CD4-positive, CD25-positive, alpha-beta regulatory T cell (primary cell): ENCODE measurements at regions not wholly inside any gene's neighbourhood (a gene's known extent, or its start where the extent isn't known, plus 50 kb on each side); places are given as distances from the start of the nearest gene placed in this dataset.
"Not testable (repeated sequence)": the region's sequence is repeated elsewhere in the genome, so short reads cannot be mapped to it uniquely, and the experiment has no call there.

Experiments
- ATAC-seq, 2 donors: fragments of 150-1000 bp; cut with Tn5 transposase; one replicate each; pipeline ENCODE4 v1.10.0; 2021; ENCODE audit warnings: low read depth in 2 of 2, moderate number of reproducible peaks in 2 of 2, moderate library complexity in 1 of 2
- DNase-seq, 3 donors: peaks; one replicate each; pipeline versions ENCODE4 v3.0.0 to v3.0.0-alpha.2; 2012 to 2022; ENCODE audit warnings: mixed read lengths in 1 of 3
- H3K27ac ChIP-seq: one replicate; pipeline ENCODE4 v1.7.0; 2013; ENCODE audit warnings: mild to moderate bottlenecking, low read length; ENCODE audit not compliant: insufficient read depth, poor library complexity, severe bottlenecking
- H3K27me3 ChIP-seq: one replicate; pipeline ENCODE4 v1.7.0; 2013; ENCODE audit warnings: low read length; ENCODE audit not compliant: control insufficient read depth, insufficient read depth
- H3K36me3 ChIP-seq: one replicate; pipeline ENCODE4 v1.7.0; 2013; ENCODE audit warnings: mild to moderate bottlenecking, low read length, moderate library complexity; ENCODE audit not compliant: control insufficient read depth, insufficient read depth
- H3K4me1 ChIP-seq: 2 replicates; pipeline ENCODE4 v1.7.0; 2013; ENCODE audit warnings: mild to moderate bottlenecking, low read length; ENCODE audit not compliant: insufficient read depth, control insufficient read depth, poor library complexity, severe bottlenecking
- H3K4me3 ChIP-seq: one replicate; pipeline ENCODE4 v1.7.0; 2013; ENCODE audit warnings: low read depth, mild to moderate bottlenecking, low read length, moderate library complexity
- H3K9me3 ChIP-seq, 2 experiments: 1 replicate in 1 of 2; 2 replicates in 1 of 2; pipeline ENCODE4 v1.7.0; 2013; ENCODE audit warnings: low read length in 2 of 2, mild to moderate bottlenecking in 1 of 2, moderate library complexity in 1 of 2; ENCODE audit not compliant: control insufficient read depth in 2 of 2
- H3K27ac Mint-ChIP-seq, 3 donors: one replicate each; pipeline ENCODE4 v1.8.0; 2020 to 2022; ENCODE audit warnings: mild to moderate bottlenecking in 3 of 3, mixed read lengths in 3 of 3, moderate library complexity in 2 of 3
- H3K27me3 Mint-ChIP-seq: one replicate; pipeline ENCODE4 v1.8.0; 2022; ENCODE audit warnings: mild to moderate bottlenecking, mixed read lengths
- H3K36me3 Mint-ChIP-seq: one replicate; pipeline ENCODE4 v1.8.0; 2020; ENCODE audit warnings: mixed read lengths
- H3K4me1 Mint-ChIP-seq, 4 donors: one replicate each; pipeline ENCODE4 v1.8.0; 2020 to 2022; ENCODE audit warnings: mixed read lengths in 4 of 4, mild to moderate bottlenecking in 1 of 4
- H3K4me3 Mint-ChIP-seq, 4 donors: one replicate each; pipeline ENCODE4 v1.8.0; 2020 to 2022; ENCODE audit warnings: mild to moderate bottlenecking in 4 of 4, mixed read lengths in 4 of 4, moderate library complexity in 3 of 4
- H3K9me3 Mint-ChIP-seq, 7 donors: one replicate each; pipeline ENCODE4 v1.8.0; 2020 to 2022; ENCODE audit warnings: mixed read lengths in 7 of 7, mild to moderate bottlenecking in 3 of 7, moderate library complexity in 2 of 7

DNA sequence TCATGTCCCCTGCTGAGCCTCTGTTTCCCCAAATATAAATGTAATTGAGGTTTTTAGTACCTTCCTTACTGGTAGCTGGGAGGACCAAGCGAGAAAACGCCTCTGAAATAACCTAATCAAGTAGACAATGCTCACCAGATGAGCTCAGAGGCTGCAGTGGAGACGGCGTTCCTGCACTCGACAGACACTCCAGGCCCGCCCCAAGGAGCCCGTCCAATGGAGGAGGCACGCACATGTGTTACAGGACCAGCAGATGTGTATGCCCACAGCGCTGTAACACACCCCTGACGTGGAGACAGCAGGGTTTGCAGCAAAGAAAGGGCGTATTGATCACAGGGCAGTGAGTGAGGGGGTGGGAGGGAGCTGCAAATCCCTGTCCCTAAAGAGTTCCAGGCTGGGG, 120.8 kb upstream of the FOXD4L5 start:
- H3K9me3 Mint-ChIP-seq, result peaks cover 2 to 35% (median 5%) of the 10 kb centered on the region in 7 donors
- DNase-seq, H3K4me1 ChIP-seq, H3K27ac Mint-ChIP-seq, H3K36me3 ChIP-seq, H3K4me3 ChIP-seq, H3K27me3 Mint-ChIP-seq, H3K4me1 Mint-ChIP-seq, H3K4me3 Mint-ChIP-seq, H3K36me3 Mint-ChIP-seq, ATAC-seq, H3K27ac ChIP-seq, H3K27me3 ChIP-seq: not testable (repeated sequence)
- H3K9me3 ChIP-seq, result peaks cover 3 to 15% of the 10 kb centered on the region in 2 experiments

DNA sequence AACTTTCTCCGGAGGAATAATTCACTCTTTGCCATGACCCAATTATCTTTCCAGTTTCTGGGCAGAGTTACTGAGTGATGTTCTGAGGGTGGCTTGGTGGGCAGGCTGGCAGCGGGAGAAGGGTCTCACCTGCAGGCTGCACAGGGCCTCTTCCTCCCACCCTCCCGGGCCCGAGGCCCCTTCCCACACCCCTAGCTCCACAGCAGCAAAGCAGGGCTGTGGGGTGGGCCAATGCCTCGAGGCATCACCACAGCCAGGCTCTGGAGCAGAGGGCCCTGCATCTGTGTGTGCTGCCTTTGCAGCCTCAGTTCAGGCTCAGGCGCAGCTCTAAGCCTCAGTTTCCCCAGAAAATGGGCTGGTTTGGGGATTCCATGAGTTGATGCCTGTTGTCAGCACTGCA, 120.2 kb upstream of the FOXD4L5 start:
- Histone ChIP-seq H3K27ac (no peak overlapping the region), H3K36me3 (no peaks in the 10 kb centered on the region), H3K4me3 (no peak overlapping the region), H3K27me3 (no peaks in the 10 kb centered on the region), H3K4me1 (no peaks in the 10 kb centered on the region), H3K9me3 (peaks cover 3 to 15% of the 10 kb centered on the region in 2 experiments)
- DNase-seq (no peak), ATAC-seq (no peak)
- Mint-ChIP-seq H3K4me1 (no peaks in the 10 kb centered on the region), H3K27me3 (no peaks in the 10 kb centered on the region), H3K27ac (no peak overlapping the region), H3K9me3 (peaks cover 2 to 34% (median 5%) of the 10 kb centered on the region in 7 donors), H3K4me3 (no peak overlapping the region), H3K36me3 (no peaks in the 10 kb centered on the region)

DNA sequence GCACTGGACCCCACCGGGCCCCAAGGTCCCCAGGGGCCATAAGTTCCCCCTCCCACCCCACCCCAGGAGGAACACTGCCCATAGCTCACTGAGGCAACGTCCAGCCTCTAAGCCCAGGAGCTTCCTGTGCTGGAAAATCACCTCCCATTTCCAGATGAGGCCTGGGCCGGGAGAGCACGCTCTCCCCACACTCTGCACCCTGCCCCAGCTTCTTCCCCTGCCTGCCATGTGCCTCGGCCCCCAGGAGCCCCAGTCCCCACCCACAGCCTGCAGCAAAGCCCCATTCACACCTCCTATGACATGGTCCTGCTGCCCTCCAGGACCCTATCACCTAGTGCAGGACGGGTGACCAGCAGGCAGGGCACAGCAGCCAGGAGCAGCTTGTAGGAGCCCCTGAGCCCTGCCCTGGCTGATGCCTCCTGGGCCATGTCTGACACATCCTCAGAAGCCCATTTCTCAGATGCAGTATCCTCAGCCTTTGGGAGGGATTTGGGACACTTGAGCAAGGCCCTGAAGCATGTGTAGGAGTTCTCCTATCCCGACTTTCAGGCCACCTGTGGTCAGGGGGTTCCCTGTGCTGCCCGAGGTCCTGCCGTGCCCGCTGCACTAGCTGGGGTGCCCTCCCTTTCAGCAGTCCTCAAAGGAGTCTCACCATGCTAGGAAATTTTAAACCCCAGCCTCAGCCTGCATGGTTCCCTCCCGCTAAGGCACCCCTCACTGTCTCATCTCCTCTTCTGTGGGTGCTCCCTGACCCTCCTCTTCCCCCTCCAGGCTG, 119.4 kb upstream of the FOXD4L5 start:
- ATAC-seq (no peak), DNase-seq (no peak)
- no peak overlapping the region for H3K4me3 Mint-ChIP-seq
- Histone ChIP-seq H3K27me3 (no peaks in the 10 kb centered on the region), H3K36me3 (no peaks in the 10 kb centered on the region), H3K27ac (no peak overlapping the region), H3K9me3 (peaks cover 3 to 6% of the 10 kb centered on the region in 2 experiments), H3K4me3 (no peak overlapping the region), H3K4me1 (no peaks in the 10 kb centered on the region)
- peaks cover 2 to 28% (median 4%) of the 10 kb centered on the region in 7 donors for H3K9me3 Mint-ChIP-seq
- no peaks in the 10 kb centered on the region for H3K27me3 Mint-ChIP-seq
- H3K36me3 Mint-ChIP-seq, result no peaks in the 10 kb centered on the region
- H3K27ac Mint-ChIP-seq, result no peak overlapping the region
- H3K4me1 Mint-ChIP-seq, result no peaks in the 10 kb centered on the region

DNA sequence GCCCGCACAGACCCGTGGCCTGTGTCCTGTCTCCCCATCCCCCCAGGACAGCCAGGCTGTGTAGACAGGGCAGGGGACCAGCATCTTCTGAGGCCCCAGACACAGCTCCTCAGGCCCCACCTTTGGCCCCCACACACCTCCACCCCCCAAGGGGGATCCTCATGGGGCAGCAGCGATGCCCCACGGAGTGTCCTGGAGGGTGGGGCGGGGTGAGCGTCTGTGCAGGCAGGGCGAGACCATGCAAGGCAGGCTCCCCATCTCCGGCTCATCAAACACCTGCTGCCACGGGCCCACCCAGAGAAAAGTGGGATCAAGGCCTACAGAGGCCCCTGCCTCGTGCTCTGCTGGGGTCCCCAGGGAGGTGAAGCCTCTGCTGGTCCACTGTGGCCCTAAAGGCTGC, 118.7 kb upstream of the FOXD4L5 start:
- no peaks in the 10 kb centered on the region for H3K4me1 Mint-ChIP-seq
- DNase-seq, result no peak
- no peaks in the 10 kb centered on the region for H3K36me3 Mint-ChIP-seq
- no peaks in the 10 kb centered on the region for H3K36me3 ChIP-seq
- H3K27me3 Mint-ChIP-seq, result no peaks in the 10 kb centered on the region
- ATAC-seq, result no peak
- H3K4me3 Mint-ChIP-seq, result no peak overlapping the region
- no peak overlapping the region for H3K4me3 ChIP-seq
- H3K27ac ChIP-seq, result no peak overlapping the region
- H3K4me1 ChIP-seq, result no peaks in the 10 kb centered on the region
- H3K9me3 Mint-ChIP-seq, result peaks cover 2 to 28% (median 4%) of the 10 kb centered on the region in 7 donors
- H3K27ac Mint-ChIP-seq, result no peak overlapping the region
- peaks cover 3 to 4% of the 10 kb centered on the region in 2 experiments for H3K9me3 ChIP-seq
- no peaks in the 10 kb centered on the region for H3K27me3 ChIP-seq

DNA sequence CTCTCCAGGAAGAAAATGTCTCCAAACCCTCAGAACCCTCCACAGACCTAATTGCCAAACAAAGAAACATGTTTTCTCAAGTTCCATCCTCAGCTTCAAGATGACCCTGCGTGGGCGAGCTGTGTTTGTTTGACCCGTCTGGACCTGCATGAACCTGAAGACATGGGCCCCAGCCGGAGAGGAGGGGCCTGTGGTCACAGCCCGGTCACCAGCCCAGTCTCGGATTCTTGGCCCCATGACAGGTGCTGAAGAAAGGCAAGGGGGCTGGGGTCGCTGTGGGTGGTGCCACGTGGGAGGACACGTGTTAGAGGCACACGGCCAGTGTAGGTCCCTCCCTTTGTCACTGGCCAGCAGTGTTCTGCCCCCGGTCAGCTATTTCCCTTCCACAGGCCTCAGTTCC, 118.1 kb upstream of the FOXD4L5 start:
- H3K4me3 Mint-ChIP-seq, H3K4me1 Mint-ChIP-seq, H3K36me3 ChIP-seq, H3K36me3 Mint-ChIP-seq, H3K4me3 ChIP-seq, H3K27me3 ChIP-seq, H3K27ac Mint-ChIP-seq, DNase-seq, H3K27ac ChIP-seq, H3K9me3 ChIP-seq, H3K4me1 ChIP-seq, H3K27me3 Mint-ChIP-seq: not testable (repeated sequence)
- peaks cover 2 to 23% (median 4%) of the 10 kb centered on the region in 7 donors for H3K9me3 Mint-ChIP-seq
- ATAC-seq, result peak in 1 of 2 donors; percentile 15

DNA sequence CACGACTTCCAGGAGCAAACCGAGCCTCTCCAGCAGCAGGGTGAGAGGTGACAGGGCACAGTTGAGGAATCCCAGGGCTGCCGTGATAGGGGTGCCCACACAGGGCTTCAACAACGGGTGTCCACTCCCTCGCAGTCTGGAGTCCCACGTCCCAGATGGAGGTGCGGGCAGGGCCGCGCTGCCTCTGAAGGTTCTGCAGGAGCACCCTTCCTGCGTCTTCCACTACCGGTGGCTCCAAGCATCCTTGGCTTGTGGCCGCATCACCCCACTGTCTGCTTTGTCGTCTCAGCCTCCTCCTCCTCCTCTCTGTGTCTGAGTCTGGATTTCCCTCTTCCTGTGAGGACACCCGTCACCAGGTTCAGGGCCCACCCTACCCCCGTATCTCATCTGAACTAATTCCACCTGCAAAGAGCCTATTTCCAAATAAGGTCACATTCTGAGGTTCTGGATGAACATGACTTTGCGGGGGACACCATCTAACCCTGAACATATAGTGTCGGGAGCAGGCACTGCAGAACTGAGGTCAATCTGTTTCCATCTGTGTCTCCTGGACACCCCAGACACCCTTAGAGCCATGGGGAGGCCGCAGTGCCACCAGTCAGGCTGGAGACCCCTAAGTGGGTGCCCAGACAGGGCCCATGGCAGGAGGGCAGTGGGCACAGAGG, 117.3 kb upstream of the FOXD4L5 start:
- H3K4me1 Mint-ChIP-seq, DNase-seq: not testable (repeated sequence)

DNA sequence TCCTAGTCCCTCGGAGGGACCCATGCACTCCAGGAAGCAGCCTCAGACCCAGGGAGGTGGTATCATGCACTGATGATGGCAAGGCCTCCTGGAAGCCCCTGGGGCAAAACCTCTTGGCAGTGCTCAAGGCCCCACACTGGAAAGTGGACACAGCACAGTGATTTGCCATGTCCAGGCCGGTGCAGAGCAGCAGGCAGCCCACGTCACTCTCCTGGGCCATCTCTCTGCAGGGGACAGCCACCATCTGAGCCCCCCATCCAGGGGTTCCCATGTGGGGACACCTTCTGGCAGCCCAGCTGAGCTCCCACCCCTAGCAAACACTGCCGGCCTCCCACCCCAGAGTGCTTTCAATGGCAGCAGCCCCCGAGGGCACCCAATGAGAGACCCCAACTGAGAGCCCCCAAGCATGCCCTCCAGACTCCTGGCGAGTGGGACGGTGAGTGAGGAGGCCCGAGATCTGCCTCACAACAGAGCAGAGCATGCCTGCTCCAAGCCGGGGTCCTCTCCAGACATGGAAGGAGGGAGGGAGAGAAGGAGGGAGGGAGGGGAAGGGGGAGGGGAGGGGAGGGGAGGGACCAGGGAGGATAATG, 116.5 kb upstream of the FOXD4L5 start:
- DNase-seq, H3K27ac Mint-ChIP-seq, H3K4me1 Mint-ChIP-seq, H3K9me3 ChIP-seq, H3K36me3 Mint-ChIP-seq, H3K36me3 ChIP-seq, H3K4me3 Mint-ChIP-seq, H3K27me3 ChIP-seq, H3K4me1 ChIP-seq, H3K27ac ChIP-seq, H3K4me3 ChIP-seq, ATAC-seq, H3K27me3 Mint-ChIP-seq: not testable (repeated sequence)
- H3K9me3 Mint-ChIP-seq, result peaks cover 0 to 24% (median 2%) of the 10 kb centered on the region in 7 donors

More for the DNA sequence above, 117.3 kb upstream of the FOXD4L5 start:
- not testable (repeated sequence) for H3K4me3 Mint-ChIP-seq, H3K27me3 ChIP-seq, H3K27ac ChIP-seq, H3K36me3 Mint-ChIP-seq, H3K27me3 Mint-ChIP-seq, ATAC-seq, H3K4me1 ChIP-seq, H3K36me3 ChIP-seq, H3K9me3 ChIP-seq, H3K4me3 ChIP-seq
- Mint-ChIP-seq H3K27ac (peak overlapping the region in 1 of 3 donors; percentile 43), H3K9me3 (peaks cover 0 to 22% (median 2%) of the 10 kb centered on the region in 7 donors)
